ENCODE measurements at regions not wholly inside any gene's neighbourhood (a gene's known extent, or its start where the extent isn't known, plus 50 kb on each side); places are given as distances from the start of the nearest gene placed in this dataset.

GRCh38 chr10:33621101-33621500 lies 286.6 kb upstream of the NRP1 start:
- no peak for TF ChIP-seq CTCF (IDR thresholded peaks at IDR 0.05; ENCODE audit: low read depth, low read length, missing control alignments)
- no peak for DNase-seq (ENCODE audit: low read depth)
- in situ Hi-C loops (cut with HindIII; ENCODE audit: low sequenced_read_pairs) = no loop called here
- no peak overlapping the region for H3K4me3 ChIP-seq (ENCODE audit: low read depth, low read length)

- H3K4me3 ChIP-seq (ENCODE audit: low read depth, low read length) = no peak overlapping the region
- TF ChIP-seq CTCF (IDR thresholded peaks at IDR 0.05; ENCODE audit: low read depth, low read length, missing control alignments) = no peak
- DNase-seq (ENCODE audit: low read depth) = no peak
- in situ Hi-C loops (cut with HindIII; ENCODE audit: low sequenced_read_pairs) = no loop called here
Measured at GRCh38 chr10:33618196-33618595, 283.7 kb upstream of the NRP1 start.

DNA sequence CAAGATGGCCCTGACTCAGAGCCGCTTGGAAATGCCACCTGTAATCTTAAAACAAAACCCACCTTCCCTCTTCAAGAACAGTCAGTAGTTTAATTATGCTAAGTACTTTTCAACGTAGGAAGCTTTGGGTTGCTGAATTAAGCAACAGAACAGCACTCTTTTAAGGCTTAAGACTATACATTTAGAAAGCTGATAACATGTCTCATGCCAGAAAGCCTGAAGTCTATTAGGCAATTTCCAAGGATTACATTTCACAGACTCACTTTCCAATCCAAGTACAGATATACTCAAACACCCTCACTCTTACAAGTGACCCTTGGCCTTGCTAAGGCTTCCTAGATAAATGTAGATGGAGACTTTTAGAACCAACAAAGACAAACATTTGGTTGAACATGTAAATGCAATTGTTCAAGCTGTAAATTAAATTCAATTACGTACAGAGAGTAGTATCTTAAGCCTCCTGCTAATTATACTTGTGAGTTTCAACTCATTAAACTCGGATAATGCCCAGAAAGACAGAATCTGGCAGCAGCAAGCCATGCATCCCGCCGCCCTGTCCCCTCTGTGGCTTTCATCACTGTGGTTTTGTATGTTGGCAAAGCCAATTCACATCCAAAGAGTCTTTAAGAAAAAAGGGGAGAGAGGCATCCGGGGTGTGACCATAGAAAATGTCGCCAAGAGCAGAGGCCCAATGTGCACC lies 283.1 kb upstream of the NRP1 start:
- in situ Hi-C loops (cut with HindIII; ENCODE audit: low sequenced_read_pairs) = no loop called here
- no peak for DNase-seq (ENCODE audit: low read depth)
- TF ChIP-seq CTCF (IDR thresholded peaks at IDR 0.05; ENCODE audit: low read depth, low read length, missing control alignments) = no peak
- H3K4me3 ChIP-seq (ENCODE audit: low read depth, low read length) = no peak overlapping the region

DNA sequence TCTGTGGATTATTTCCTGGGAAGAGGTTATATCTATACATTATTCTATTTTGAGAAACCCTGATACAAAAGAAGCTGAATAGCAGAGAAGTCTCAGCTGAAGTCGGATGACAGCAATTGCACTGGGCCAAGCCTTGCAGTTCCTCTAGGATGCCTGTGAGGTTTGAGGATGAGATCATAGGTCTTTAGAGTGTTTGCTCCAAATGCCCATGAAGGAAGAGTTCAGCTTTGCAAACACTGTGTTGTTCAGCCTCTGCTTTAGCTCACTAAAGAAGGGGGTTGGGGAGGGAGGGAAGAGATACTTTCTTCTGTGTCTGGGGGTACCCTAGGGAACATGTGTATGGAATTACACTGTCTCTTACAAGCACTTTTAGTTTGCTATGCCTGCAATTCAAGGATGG lies 282.5 kb upstream of the NRP1 start:
- no peak overlapping the region for H3K4me3 ChIP-seq (ENCODE audit: low read depth, low read length)
- no peak for TF ChIP-seq CTCF (IDR thresholded peaks at IDR 0.05; ENCODE audit: low read depth, low read length, missing control alignments)
- no peak for DNase-seq (ENCODE audit: low read depth)
- in situ Hi-C loops (cut with HindIII; ENCODE audit: low sequenced_read_pairs) = no loop called here

DNA sequence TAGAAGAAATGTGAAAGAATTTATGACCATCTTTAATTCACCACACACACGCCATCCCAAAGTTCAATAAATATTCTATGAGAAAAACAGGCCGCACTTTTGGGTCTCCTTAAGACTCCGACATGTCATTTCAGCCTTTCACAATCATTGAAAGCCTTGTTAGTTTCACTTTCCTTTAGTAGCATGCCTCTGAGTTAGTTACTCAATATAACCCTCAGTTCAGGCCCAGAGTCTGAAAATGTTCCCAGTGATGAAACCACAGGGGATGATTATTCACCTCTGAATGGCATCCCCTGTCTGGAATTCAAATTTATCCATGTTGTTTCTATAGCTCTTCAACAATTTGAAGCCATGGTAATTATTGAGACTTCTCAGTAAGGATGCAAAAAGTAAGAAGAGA lies 278.1 kb upstream of the NRP1 start:
- DNase-seq (ENCODE audit: low read depth) = peak; percentile 48
- TF ChIP-seq CTCF (IDR thresholded peaks at IDR 0.05; ENCODE audit: low read depth, low read length, missing control alignments) = no peak
- H3K4me3 ChIP-seq (ENCODE audit: low read depth, low read length) = no peak overlapping the region
- in situ Hi-C loops (cut with HindIII; ENCODE audit: low sequenced_read_pairs) = no loop called here

DNA sequence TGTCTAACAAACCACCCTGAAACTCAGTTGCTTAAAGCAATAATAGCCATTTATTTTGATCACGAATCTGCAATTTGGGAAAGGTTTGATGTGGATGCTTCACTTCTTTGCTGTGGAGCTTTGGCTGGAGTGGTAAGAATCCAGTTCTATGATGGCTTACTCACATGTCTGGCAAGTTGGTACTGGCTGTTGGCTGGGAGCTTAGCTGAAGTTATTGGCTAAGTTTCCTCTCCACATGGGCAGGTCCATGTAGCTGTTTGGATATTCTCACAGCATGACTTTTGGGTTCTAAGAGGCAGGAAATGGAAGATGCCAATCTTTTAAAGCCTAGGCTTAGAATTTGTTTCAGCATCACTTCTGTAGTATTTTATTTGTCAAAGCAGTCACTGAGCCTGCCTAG lies 277.6 kb upstream of the NRP1 start:
- TF ChIP-seq CTCF (IDR thresholded peaks at IDR 0.05; ENCODE audit: low read depth, low read length, missing control alignments) = no peak
- in situ Hi-C loops (cut with HindIII; ENCODE audit: low sequenced_read_pairs) = no loop called here
- no peak overlapping the region for H3K4me3 ChIP-seq (ENCODE audit: low read depth, low read length)
- DNase-seq (ENCODE audit: low read depth) = peak; percentile 8

All from astrocyte of the cerebellum (primary cell).